CD4-positive, alpha-beta T cell treated with Interleukin-4 for 1 hour (primary cell): ENCODE measurements at regions not wholly inside any gene's neighbourhood (a gene's known extent, or its start where the extent isn't known, plus 50 kb on each side); places are given as distances from the start of the nearest gene placed in this dataset.

ENCODE experiments used
- DNase-seq, 2 donors: peaks; one replicate each; pipeline ENCODE4 v3.0.0-alpha.2; 2020 to 2022

DNA sequence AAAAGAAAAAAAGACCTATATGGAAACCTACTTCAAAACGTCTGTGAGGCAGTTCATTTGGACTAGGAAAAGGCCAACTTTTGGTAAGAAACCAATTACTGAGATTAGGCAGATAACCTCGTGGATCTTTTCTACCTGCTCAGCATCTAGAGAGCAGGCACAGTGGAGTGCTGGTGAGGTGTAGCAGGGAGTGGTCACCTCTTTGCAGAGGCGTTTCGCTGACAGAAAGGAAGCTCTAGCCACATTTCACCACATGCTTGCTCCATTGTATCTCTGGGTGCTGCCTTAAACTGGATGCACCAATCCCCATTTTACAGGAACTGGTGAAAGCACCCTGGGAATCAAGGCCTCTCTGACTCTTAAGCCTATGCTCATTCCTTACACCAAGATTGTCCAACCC lies 360.5 kb downstream of the LIG4 start:
- DNase-seq = no peak

DNA sequence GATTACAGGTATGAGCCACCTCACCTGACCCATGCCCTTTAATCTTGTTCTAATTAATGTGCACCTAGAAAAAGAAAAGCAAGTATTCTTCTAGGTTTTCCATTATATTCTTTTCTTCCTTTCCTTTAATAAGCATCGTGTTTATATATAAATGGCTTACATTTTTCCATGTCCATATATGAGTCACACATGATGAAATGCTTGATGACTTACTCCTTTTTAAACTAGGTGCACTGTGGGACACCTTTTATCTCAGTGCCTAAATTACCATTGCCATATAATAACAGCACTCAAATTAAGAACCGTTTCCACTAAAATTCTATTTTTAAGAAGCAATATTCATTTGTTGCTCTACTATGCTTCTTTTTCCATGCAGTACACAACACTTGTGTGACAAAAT lies 363.3 kb downstream of the LIG4 start:
- no peak for DNase-seq

GRCh38 chr13:107851670-107852069 lies 363.7 kb downstream of the LIG4 start:
- DNase-seq = no peak

- no peak for DNase-seq
These were observed 367.9 kb downstream of the LIG4 start for GRCh38 chr13:107847406-107847805.

DNA sequence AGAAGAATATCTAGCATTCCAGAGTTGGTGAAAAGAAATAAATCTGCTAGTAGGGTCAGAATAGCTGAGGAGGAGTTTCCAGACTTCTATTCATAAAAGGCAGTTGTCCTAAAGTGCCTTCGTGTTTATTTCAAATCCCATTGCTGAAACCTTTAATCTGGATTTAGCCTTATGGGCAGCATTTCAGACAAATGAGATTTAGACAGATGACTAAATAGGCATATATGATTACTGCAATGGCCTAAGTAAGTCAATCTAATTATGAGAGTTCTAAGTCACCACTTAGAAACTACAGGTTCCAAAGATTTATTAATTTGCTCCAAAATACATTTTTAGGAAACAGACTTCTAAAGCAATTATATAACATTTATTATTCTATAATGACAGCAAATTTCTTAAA lies 368.7 kb downstream of the LIG4 start:
- no peak for DNase-seq

DNA sequence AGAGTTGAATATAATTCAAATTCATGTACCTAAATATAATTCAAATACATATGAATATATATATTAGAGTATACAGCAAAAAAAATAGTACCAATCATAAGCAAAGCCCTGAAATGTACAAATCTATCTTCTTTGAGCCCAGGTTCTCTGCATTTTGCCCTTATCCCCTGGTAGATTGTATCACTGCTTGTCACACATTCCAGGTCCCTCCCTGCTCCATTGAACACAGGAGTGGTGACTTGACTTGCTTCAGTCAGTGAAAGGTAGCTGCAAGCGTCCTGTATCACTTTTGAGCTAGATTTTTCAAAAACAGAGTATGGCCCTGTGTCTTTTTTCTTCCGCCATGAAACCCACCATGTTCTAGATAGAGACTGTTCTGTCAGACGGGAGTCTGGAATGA lies 369.4 kb downstream of the LIG4 start:
- DNase-seq = no peak

DNA sequence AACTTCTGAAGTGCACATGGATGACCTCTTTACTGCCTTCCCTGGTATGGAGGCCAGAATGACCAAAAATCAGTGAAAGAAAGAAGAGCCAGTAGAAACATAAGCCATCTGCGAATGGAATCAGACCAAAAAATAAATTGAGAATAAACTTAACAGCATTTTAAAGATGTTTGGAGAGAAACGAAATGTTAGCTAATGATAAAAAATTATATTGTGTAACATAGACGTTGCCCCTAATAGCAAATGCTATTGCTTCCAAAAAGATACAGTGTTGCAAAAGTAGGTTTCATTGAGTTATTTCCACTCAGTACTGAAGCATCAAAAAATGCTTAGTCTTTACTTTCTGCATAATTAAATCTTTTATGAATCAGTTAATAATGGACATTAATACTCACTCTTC lies 371.7 kb downstream of the LIG4 start:
- DNase-seq = no peak

GRCh38 chr13:107843281-107843680 lies 372.1 kb downstream of the LIG4 start:
- no peak for DNase-seq

GRCh38 chr13:107842562-107843180 lies 372.7 kb downstream of the LIG4 start:
- DNase-seq = no peak

DNA sequence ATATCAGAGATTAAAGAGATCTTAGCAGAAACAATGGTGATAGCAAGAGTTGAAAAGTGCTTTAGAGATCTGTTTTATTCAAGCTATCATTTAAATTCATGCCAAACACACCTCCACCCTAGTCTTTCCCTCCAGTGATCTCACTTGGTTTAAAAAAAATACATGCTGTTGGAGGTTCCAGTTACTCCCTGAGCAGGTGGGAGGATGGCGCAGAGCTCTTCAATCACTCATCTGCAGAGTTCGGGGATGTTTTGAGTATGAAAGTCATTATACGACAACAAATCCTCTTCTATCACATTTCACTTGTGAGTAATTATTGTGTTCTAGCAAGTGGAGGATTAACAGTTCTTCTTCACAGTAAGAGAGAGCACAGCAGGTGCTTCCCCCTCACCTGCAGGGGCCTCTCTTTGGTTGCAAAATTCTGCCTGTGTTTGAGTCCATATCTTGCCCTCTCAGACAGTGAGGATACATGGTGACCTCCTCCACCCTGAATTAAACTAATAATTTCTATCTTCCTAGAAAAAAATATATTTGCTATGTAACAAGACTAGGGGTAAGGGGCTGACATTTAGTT lies 376.7 kb downstream of the LIG4 start:
- no peak for DNase-seq

DNA sequence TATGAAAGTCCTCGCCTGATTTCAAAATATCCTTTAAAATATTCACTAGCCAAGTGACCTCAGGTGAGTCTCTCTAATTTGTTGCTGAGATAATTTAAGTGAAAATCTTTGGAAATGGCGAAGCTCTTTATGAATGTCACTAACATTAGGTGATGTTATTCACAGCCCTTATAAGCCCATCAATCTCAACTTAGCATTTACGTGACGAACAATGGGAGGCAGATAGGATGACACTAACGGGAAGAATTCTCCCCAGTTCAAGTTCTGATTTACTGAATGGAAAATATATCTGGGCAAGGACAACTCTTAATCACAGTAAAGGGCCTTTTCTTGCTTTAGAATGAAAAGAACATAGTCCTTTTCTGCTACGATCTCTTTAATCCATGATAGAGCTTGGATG lies 378.7 kb downstream of the LIG4 start:
- DNase-seq = no peak

GRCh38 chr13:107835339-107836018 lies 379.9 kb downstream of the LIG4 start:
- DNase-seq = no peak

DNA sequence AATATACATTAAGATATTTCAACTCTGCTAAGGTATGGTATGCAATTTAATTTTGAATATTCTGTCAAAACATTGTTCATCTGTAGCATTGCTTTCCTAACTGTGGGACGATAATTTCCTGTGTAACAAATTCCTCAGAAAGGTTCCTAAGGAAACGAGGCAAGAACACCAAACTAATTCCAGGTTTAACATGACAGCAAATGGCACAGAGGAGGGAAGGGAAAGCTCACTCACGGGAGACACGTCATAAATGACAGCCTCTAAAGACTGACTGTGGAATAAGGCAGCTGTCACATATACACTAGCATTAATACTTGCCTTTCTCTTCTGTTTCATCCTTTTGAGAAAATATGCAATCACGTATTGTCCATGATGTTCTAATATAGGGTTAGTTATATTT lies 380.6 kb downstream of the LIG4 start:
- DNase-seq = no peak

- no peak for DNase-seq
These were observed 381.1 kb downstream of the LIG4 start for GRCh38 chr13:107834281-107834680.

- no peak for DNase-seq
These were observed 382.7 kb downstream of the LIG4 start for GRCh38 chr13:107832500-107833100.

DNA sequence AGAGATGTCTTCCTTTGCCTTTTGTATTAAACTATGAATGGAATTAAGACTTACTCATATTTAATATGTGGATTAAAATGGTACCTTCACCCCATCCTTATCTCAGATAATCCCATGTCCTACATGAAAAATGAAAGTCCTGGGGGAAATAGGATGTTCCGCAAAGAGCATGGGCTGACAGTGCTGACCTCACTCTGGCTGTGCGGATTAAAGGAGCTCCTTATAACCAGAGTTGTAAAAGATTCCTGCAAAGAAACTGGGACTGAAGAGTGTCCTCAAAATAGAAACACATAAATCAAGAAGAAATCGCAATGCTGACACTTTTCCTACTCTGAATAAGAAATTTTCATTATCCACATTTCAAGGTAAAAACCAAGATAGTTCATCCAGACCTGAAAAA lies 384.5 kb downstream of the LIG4 start:
- DNase-seq = no peak

- DNase-seq = no peak
These were observed 387.3 kb downstream of the LIG4 start for GRCh38 chr13:107827840-107828549.

DNA sequence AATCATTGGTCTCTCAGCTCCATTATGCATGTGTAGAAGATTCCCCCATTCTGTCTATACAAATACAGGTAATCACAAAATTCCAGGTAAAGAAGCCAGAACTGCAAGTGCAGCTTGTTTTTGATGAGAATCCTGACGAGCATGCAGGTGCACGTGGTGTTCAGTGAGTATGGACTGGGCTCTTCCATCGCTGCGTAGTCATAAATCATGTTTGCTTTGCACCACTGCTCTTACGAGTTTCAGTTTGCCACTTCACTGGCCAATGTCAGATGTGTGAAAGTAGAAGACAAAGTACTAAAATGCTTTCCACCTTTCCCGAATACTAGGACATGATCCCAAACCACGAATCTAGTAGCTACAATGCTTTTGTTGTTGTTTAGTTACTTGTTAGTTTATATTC lies 390.7 kb downstream of the LIG4 start:
- DNase-seq = no peak

DNA sequence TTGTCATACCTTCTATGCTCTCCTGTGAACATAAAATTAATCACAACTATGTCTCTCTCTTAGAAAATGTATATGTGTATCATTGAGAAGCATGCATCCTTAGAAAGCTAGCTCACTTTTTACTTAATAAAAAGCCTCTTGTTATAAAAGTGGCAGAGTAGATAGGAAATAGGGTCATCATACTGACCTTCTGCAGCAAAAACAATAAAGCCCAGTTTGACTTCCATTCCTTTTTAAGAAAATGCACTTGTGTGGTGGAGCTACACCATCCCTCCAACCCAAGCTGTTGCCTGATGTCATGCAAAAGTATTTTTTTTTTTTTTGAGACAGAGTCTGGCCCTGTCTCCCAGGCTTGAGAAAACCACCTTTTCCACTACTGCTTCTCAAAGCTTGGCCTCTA lies 393.3 kb downstream of the LIG4 start:
- no peak for DNase-seq

GRCh38 chr13:107821492-107821891 lies 393.8 kb downstream of the LIG4 start:
- no peak for DNase-seq

DNA sequence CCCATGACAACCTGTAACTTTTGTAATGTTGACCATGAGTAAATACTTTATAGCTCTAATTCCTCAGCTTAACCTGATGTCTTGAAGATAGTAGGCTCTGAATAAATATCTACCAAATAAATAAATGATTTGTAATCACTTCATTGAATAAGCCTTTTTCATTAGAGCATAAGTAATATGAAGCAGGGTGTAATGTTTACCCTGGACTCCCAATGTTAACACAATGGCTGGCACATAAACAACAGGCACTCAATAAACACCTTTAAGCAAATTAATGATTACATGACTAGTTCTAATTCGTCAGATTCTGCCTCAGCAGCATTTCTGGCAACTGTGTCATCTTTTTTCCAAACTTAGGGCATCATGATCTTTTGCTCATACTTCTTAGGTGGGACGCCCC lies 396.3 kb downstream of the LIG4 start:
- DNase-seq = no peak

GRCh38 chr13:107817647-107818287 lies 397.6 kb downstream of the LIG4 start:
- no peak for DNase-seq

- no peak for DNase-seq
These were observed 403.3 kb downstream of the LIG4 start for GRCh38 chr13:107812014-107812412.
